ENCODE measurements at regions not wholly inside any gene's neighbourhood (a gene's known extent, or its start where the extent isn't known, plus 50 kb on each side); places are given as distances from the start of the nearest gene placed in this dataset.
A peak's percentile ranks its signal among the peaks of the same experiment; 100 is the strongest.

DNA sequence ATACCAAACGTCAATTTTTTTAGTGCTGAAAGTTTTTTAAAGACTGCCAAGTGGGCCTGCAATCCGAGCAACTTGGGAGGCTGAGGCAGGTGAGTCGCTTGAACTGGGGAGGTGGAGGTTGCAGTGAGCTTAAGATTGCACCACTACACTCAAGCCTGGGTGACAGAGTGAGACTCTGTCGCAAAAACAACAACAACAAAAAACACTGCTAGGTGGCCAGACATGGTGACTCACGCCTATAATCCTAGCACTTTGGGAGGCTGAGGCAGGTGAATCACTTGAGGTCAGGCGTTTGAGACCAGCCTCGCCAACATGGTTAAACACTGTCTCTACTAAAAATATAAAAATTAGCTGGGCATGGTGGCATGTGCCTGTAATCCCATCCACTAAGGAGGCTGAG is 202.8 kb upstream of the COPS8 start:
- DNase-seq: no peak

DNA sequence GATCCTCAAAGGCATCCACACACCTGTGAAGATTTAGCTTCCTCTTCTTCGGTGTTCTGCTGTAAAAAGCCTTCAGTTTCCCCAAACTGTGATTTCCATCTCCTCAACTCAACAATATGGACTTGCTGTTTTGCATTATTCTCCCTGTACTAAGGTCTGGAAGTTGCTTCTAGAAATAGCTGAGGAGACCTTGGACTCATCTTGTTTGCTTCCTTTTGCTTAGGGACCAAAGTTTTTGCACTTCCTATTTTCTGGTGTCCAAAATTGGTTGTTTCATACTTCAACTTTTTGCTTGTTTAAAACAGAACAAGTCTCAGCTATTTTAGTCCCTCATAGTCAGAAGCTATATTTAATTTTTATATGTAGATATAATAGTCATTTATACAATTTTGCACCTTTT is 201.9 kb upstream of the COPS8 start:
- no peak for DNase-seq

DNA sequence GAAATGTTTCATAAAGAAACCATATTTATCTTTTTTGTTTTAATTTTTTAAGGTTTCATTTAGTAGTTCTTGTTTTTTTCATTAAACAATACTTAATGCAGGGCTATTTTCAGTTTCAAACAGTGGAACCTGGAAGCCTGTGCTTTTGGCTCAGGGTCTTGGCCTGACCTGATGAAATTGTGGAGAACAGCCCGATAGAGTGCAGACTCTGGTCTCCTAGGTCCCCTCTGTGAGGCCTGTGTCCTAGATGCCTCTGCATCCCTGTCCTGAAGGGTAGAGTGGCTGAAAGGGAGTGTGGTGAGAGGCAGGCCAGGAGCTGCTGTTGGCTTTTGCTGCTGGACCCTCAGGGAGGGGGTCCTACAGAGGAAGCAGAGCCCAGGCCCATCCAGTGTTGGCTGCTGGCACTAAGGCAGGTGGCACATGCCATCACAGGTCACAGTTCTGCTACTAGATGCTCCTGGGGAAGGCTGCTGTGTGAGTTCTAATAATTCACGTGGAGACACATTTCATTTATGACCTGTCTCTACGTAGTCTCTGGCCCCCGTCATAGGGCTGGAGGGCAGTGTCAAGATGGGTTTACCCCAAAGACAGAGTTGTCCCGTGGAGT is 201.0 kb upstream of the COPS8 start:
- no peak for DNase-seq

DNA sequence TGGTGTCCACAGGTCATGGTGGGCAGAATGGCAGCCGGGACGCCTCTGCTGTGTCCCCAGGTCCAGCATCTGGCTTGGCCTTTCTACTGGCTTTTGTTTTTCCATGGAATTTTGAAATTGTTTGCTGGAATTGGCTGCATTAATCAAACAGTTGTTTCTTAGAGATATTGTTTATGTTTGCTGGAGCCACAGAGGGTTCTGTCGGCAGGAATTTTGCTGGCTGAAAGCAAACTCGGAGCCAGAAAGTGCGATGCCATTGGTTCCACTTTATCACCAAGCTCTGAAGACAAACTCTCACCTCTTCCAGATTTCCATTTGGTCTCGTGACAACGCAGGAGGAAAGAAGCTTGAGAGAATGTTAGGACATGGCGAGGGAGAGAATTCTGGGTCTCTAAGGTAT is 199.2 kb upstream of the COPS8 start:
- DNase-seq: no peak

DNA sequence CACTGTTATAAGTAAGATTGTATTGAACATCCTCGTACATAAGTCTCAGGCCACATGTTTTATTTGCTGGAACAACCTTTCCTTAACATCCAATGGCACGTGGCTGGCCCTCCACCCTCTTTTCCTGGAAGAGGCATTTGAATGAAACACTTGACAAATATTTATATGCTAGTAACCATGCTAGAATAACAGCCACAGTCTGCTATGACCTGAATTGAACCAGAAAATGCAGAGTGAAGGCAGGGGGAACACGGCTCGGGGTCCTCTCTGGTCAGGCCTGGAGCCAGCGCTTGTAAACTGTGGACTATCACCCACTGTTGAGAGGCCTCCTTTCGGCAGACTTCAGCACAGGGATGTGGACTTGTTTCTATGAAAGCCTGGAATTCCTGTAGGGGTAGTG is 198.2 kb upstream of the COPS8 start:
- DNase-seq: no peak

DNA sequence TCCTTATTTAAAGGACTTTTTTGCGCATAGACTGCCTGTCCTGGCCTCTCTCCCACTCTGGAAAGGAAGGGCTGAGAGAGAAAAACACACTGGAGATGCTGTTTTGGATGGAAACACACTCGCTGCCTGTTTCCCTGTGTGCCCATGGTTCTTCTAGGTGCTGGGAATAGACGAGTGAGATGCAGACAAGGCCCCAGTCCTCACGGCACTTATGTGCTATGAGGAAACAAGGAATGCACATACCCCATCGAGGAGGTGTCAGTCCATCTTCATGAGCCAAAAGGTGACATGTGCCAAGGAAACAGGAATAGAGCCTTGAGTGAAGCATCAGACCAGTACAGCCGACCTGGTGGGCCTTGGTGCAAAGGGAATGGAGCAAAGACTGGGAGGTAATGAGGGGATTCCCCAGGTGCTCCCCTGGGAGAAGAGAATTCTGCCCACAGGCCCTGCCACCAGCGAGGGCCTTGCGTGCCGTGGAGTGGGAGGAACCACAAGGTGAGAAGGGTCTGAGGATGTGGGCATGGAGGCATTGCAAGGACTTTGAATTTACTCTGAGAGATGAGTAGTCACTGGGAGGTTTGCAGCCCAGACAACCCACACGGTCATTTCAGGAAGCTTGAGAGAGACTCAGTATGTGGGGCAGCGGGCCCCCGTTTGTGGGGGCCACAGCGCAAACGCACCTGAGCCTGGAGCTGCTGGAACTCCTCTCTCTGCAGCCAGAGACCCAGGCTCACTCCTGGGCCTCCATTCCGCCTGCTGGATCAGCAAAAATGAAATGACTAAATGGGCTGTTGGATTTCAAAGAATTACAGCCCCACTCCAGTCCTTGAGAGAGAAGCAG is 197.5 kb upstream of the COPS8 start:
- DNase-seq: no peak

DNA sequence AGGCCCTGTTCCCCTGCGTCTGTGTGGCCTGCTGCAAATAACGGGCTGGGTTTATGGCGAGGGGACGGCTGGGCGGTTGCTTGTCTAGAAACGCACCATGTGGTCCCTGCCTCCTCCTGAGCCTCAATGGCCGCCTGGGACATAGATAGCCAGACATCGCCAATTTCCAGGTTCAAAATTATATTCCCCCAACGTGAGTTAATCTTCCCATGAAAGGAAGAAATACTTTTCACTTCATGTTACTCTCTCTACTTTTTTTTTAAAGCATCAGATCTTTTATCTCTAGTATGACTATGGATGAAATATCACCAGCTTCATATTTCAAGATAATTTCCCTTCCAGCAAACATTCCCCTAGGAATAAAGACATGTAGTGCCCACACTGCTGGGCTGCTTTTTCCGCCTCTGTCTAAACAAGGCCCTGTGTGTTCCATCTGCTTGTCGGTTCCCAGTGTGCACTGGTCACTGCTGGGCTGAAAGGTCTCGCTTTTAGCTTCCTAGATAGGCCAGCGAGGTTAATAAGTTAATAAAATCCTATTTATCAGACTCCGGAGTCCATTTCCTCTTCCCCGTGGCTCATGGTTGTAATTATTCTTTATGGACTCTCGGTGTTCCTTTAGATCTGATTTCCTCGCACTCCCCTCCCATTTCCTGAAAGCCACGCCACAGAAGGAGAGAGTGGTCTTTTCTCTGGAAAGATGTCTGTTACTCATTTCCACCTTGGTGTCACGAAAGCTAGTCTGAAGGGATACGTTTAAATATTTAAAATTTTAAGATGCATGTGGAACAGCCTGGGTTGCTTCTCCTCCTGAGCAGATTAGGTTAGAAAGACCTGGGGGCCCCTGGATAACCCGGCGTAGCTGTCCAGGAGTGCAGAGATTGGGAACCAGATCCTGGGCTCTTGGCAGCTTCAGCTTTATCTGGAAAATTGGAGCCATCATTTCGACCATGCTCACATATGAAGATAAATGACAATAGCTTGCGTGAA is 196.6 kb upstream of the COPS8 start:
- no peak for DNase-seq

DNA sequence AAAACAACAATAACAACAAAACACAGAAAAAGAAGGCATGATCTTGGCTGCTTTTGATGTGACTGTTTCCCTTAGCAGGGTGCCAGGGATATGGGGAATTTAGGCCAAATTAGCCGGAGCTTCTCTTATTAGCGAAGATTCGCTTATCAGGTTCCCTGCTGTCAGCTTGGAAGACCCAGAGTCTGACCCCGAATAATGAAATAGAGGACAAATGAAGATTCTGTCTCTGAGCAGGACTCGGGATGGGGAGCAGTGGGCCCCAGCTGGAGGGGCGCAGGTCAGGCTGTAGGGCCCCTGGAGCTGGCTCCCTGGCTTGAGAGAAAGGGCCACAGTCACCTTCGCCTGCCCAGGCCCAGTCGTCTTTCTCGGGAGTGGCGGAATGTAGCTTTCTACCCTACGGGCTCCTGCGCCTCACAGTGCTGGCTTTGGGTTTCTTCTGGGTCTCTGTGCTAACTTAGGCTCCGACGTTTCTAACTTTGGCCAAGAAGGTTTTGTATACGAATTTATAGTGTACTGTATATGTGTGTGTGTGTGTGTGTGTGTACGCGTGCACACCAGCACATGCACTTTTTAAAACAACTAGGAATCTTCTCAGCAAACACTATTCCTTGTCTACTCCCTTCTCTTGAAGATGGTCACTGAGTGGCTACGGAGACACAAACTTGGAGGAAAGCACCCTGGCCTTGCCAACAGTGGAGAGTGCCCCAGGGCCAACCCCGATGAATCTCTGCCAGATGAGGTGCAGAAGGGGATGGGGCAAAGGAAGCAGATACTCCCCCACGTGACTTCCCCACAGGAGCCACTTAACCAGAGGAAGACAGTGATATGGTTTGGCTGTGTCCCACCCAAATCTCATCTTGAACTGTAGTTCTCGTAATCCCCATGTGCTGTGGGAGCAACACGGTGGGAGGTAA is 195.6 kb upstream of the COPS8 start:
- no peak for DNase-seq

DNA sequence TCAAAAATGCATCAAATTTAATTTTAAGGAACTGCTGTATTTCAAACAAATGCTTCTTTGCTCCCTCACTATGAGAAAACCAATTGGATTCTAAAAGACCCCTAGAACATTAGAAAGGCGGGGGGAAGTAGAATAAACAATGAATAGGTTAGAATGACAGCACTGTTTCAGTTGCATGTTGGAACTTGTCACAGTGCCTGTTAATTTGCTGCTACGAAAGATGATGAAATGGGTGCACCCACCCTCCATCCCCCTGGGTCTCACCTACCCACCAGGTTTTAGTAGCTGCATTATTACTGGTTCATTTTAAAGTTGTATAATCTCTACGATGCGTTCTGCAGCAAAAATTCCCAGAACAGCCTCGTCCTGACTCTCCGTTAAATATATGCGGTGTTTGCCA is 193.0 kb upstream of the COPS8 start:
- DNase-seq: peak; percentile 92

DNA sequence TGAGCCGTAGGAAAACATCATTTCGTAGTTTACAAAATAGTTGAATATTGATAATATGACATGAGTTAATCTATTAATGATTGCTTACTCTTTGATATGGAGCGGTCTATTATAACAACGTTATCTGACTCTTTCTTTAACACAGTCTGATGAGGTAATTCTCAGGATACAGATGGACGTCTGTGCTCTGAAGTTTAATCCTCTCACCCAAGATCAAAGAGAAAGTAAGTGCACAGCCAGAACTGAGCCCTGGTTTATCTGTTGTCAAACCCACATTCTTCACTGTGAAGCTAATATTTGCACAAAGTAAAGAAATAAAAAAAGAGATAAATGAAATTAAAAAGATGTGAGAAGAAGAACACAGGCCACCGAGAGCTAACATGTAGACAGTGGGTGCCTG is 190.9 kb upstream of the COPS8 start:
- DNase-seq: no peak

DNA sequence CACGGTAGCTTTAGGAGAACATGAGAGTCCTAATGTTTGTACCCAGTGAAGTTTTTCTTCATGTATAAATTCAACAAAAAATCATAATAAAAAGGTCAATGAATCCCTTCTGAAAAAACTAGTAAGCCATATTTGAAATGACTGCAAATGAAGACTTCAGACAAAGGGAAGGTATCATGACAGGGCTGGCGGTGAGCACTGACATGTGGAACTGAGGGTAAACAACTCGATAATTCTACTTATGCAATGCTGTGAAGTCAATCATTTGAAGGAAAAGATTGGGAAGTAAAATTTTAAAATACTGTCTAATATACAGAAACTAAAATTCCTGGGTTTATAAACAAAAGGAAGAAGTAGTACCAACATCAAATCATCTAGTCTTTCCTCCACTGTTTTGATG is 190.2 kb upstream of the COPS8 start:
- DNase-seq: no peak

DNA sequence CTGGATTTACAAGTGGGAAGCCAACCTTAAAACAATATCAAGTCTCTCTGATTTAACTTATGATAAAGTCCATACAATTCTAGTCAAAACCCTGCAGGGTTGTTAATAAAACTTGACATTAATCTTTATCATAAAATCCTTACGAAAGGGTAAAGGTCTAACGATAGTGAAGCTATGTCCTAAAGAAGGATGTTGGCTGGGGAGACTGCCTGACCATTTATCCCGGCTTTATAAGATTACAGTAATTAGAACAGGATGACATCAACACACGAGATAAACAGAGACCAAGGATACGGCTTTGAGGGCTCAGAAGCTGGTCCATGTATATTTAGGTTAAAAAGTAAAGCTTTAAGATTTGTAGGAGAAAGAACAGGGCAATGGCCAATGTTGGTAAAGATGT is 189.0 kb upstream of the COPS8 start:
- no peak for DNase-seq

DNA sequence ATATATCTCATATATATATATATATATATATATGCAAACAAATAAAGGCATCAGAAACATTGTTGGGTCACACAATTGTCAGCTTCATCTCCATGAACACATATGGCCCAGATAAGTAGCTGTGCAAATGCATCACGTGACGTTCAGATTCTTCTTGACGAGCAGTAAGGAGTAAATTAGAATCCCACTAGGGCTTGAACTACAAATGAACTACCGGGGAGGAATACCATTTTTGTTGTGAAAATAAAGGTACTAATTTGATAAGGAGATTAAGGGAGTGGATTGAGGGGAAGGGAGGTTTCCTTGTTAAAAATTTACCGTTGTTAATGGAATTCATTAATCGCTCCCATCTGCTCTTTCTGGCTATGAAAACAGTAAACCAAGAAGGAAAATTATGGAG is 186.5 kb upstream of the COPS8 start:
- no peak for DNase-seq

DNA sequence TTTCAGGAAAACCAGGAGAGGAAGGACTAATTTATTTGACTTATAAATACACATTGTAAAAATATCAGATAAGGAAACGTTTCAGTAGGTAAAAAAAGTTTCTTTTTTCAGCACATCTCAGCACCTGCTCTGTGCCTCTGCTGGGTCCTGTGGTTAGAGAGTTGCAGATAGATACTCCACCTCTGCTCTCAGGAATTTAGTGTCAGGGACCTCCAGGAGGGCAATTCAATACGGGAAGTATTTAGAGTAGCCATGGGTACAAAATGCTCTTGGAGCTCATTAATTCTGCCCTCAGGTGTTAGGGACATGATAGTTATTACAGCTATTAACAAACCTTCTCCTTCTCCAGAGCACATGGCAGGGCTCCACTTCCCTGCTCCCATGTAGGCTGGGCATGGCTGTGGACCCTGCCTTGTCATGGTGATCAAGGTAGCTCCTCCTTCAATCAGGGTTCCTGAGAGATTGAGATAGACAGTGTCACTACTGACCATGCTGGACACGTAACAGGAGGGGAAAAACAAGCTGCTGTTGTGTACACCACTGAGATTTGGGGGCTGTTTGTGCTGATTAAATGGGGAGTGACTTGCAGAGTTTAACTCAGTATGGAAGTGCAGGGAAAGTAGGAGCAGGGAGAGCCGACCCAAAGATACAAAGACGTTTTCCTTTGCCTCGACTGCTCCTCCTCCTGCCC is 185.6 kb upstream of the COPS8 start:
- no peak for DNase-seq

DNA sequence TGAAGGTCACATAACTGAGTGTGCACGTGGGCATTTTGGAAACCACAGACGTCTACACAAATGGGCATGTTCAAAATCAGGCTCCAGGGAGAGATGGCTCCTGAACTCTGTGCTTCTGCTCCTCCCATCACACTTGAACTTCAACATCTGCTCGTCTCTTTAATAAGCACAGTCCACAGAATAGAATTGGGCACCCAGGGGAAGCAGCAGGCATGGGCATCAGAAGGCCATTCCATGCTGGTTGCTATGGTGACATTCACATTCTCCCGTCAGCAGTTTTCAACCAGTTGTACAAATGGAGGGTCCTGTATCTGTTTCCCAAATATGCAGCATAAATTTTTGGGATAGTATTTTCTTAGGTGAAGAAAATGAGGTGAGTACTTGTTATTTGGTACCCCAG is 183.7 kb upstream of the COPS8 start:
- DNase-seq: no peak

DNA sequence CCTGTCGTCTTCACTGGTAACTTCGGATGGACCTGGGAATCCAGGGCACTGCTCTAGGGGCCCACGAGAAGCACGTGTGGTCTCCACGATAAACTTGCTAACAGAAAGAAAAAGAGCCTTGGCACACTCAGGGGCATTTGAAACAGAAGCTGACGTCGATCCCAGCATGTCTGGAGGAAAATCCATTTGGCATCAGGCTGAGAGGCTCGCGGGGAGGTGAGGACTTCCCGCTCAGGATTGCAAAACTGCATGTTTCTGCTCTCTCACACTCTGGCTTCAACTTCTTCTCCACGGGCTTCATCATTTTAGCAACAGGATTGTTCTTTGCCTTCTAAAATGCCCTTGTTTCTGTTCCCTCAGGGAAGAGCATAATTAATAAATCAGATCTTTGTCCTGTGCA is 181.7 kb upstream of the COPS8 start:
- no peak for DNase-seq

DNA sequence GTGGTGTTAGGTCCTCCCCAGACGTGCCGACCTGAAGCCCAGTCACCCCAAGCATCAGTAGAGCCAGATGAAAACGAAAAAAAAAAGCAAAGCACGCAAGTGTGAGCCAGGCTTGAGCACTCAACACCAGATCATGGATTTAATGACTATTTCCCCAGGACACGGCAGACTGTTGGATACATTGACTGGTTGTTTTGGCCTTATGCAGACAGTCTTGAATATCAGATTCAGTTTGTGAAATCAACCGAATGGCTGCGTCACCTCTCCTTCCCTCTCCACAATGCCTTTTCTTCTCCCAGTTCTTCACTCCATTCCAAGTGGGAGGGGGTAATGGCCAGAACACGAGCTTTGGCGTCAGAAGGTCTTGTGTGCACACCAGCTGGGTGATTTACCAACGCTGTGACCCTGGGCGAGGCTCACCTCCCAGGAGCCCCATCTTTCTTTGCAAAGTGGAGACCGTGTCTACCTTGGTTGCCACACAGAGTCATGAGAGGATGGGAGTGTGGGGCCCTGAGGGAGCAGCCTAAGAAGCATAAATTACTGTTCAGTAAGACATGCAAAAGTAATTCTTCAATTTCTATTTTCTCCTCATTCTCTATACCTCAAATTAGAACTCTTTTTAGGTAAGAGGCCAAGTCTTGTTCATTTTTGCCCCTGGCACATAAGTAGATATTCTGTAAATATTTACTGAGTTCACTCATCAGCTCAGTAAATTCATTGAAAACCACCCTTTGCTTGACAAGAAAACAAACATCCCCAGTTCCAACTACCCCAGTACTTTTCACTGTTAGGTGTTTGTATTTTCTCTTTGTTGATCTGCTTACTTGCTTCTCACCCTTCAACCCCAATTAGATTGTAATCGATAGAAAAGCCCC is 181.1 kb upstream of the COPS8 start:
- DNase-seq: no peak

DNA sequence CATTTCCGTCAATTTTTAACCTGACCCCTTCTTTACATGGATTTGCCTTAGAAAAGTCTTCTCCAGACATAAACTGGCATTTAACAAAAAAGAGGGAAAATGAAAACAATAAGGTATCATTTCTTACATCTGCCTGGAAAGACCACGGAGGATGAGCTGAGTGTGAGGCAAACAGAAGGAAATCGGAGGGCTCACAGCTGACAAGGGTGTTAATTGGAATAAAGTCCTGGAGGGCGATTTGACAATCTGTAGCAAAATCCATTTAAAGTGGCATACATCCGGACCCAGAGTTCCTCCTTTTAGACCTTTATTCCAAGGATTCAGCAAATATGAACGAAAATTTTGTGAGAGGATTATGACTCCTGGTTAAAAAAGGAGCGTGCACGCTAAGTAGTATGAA is 179.7 kb upstream of the COPS8 start:
- no peak for DNase-seq

DNA sequence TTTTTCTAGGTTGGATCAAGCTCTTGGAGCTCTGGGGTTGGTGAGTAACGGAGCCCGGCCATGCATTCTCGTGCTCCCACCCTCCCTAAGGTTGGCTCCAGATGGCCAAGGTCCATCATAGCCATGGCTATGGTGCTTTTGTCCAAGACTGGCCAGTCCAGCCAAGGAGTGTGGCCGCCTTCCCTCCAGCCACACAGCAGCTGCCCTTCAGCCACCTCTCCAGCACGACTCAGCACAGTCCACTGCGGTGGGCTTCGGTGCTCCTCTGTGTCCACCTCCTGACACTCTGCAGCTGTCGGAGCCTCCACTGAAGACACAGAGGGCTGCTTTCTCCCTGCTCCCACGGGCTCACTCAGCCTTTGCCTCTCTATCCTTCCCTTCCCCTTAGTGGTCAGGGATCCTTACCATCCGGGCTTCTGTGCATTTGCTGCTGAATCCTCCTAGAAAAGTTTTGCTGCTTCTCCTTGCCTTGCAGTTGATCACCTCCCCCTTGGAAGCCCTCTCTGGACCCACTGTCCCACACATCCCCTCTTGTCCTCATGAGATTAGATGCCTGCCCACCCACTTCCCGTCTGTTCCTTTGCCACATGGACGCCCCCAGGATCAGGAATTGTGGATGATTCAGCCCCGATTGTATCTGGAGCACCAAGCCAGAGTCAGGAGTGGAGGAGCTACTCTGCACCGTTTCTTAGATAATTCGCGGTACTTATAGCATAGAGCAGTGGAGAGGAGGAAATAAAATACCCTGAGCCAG is 177.1 kb upstream of the COPS8 start:
- no peak for DNase-seq

DNA sequence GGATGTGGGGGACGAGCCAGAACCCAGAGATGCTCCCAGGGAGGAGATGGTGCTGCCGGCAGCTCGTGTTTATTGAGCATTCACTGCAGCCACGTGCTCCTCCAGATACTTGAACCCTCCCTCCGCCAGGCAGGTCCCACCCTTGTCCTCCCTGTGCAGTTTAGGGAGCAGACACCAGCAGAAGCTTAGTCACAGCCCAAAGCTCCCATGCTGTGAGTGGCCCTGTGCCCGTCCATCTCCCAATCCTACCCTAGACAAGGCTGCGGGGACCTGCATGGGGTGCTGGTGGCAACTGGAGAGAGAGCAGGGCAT is 176.5 kb upstream of the COPS8 start:
- no peak for DNase-seq
